AG09309 (cell line): ENCODE measurements at regions not wholly inside any gene's neighbourhood (a gene's known extent, or its start where the extent isn't known, plus 50 kb on each side); places are given as distances from the start of the nearest gene placed in this dataset.

ENCODE experiments used
- DNase-seq: peaks from one replicate; pipeline ENCODE4 v3.0.0-alpha.2; 2010; ENCODE audit warnings: low read depth
- H3K4me3 ChIP-seq: 2 replicates; pipeline ENCODE4 v1.5.1; 2011; ENCODE audit warnings: mild to moderate bottlenecking, low read depth, low read length, moderate library complexity; ENCODE audit not compliant: control insufficient read depth
- TF ChIP-seq, protein P1 (sequence below): IDR thresholded peaks from 2 replicates; pipeline ENCODE4 v1.5.1; 2011; ENCODE audit warnings: mild to moderate bottlenecking, low read depth, low read length, inconsistent platforms; ENCODE audit not compliant: insufficient read depth, control insufficient read depth; ENCODE audit errors: missing control alignments

DNA sequence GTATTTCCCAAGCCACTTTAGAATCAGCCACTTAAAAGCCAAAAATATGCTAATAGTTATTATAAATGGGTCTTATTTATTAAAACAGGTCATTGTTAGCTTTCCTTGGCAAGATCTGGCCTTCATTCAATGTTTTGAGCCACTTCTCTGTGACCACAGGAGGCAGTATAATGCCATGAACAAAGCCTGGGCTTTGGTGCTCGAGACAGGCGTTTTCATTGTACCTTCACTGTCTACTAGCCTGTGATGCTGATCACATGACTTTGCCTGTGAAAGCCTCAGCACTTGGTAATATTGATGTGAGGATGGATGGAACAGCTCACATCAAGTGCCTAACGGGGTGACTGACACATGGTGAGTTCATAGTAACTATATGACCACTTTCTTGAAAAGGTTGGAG lies 217.0 kb downstream of the RWDD3 start:
- DNase-seq: no peak
- H3K4me3 ChIP-seq: no peak overlapping the region
- TF ChIP-seq, protein P1, sequence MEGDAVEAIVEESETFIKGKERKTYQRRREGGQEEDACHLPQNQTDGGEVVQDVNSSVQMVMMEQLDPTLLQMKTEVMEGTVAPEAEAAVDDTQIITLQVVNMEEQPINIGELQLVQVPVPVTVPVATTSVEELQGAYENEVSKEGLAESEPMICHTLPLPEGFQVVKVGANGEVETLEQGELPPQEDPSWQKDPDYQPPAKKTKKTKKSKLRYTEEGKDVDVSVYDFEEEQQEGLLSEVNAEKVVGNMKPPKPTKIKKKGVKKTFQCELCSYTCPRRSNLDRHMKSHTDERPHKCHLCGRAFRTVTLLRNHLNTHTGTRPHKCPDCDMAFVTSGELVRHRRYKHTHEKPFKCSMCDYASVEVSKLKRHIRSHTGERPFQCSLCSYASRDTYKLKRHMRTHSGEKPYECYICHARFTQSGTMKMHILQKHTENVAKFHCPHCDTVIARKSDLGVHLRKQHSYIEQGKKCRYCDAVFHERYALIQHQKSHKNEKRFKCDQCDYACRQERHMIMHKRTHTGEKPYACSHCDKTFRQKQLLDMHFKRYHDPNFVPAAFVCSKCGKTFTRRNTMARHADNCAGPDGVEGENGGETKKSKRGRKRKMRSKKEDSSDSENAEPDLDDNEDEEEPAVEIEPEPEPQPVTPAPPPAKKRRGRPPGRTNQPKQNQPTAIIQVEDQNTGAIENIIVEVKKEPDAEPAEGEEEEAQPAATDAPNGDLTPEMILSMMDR: no peak

DNA sequence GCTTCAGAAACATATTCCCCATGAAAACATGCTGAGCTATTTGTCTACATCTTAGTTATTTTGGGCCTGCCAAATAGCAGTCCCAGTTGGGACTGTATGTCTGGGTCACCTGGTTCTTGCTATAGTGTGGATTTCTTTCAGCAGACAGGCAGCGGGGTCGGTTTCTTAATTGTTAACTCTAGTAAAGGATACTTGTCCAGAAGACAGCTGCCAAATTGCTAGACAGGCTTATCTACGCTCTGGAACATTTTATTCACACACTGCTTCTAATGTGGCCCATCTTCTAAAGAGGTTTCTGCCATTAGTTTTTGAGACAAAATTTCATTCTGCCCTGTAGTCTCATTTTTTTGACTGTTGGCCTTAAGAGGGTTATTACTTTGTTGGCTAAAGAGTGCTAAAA lies 217.9 kb downstream of the RWDD3 start:
- DNase-seq: no peak
- TF ChIP-seq, protein P1: no peak
- no peak overlapping the region for H3K4me3 ChIP-seq

DNA sequence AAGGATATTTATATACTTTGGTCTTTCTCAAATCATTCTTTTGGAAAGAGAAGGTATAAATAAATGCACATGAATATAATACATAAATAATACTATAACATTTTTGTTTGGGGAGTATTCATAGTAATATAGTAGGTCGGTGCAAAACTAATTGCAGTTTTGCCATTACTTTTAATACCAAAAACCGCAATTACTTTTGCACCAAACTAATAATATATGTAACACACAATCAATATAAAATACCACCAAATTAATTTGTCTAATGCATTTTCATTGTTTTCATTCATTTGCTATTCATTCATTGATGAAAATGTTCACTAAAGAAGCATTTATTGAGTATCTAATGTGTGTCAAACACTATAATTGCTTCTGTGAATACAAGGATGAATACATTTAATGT lies 219.0 kb downstream of the RWDD3 start:
- H3K4me3 ChIP-seq: no peak overlapping the region
- TF ChIP-seq, protein P1: no peak
- no peak for DNase-seq

DNA sequence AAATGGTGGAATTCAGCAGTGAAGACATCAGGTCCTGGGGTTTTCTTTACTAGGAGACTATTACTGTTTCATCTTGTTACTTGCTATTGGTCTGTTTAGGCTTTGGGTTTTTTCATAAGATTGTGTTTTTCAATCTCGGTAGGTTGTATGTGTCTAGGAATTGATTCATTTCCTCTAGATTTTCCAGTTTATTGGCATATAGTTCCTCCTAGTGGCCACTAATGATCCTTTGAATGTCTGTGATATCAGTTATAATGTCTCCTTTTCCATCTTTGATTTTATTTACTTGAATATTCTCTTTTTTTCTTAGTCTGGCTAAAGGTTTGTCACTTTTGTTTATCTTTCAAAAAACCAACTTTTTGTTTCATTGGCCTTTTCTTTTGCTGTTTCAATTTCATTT lies 233.0 kb downstream of the RWDD3 start:
- H3K4me3 ChIP-seq: no peak overlapping the region
- TF ChIP-seq, protein P1: no peak
- no peak for DNase-seq

DNA sequence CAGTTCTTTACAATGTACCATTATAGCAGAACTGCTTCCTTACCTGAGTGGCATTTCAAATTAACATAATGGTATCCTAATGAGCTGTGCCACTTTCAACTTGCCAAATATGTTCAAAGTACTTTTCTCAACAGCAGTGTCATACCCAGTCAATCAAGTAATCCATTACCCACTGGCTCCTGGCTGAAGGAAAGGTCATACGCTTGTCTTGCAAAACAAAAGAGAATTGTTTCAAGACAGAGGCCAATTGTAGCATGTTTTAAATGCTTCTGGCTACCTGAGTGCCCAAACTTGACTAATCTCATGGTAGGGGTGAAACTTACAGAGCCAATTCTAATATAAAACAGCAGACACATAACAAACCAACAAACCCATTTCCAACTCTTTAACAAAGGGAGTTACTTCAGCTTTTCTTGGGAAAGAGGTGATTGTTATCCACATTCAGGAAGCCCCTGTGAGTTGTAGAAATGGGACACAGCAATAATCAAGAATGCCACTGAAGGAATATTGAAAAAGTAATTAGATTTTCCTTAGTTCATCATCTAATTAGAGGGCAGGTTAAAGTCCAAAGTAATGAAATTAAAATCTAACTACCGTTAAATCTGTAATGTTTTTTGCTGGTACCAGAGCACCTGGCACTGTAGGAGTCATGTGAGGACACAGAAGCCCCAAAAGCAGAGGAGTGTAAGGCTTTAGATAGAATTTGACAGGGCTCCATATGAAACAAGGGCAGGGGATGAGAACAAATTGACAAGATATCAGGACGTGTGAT lies 241.9 kb downstream of the RWDD3 start:
- TF ChIP-seq, protein P1: no peak
- H3K4me3 ChIP-seq: no peak overlapping the region

DNA sequence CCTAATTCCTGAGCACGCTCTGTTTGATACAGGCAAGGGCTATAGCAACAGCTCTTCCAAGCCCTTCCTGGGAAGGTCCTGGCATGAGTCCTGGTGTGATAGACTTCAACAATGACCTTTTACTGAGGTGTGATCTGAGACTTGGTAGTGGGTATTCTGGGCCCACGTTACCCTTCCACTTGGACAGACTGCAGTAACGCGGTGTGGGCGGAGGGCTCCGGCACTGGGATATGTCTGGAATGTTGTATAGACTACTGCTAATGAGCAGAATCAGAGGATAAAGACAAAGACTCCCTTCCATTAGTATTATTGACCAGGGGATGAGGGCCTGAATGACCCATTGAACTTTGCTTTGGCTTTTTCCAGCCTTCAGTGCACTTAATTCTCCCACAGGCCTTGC lies 262.3 kb downstream of the RWDD3 start:
- DNase-seq: no peak
- H3K4me3 ChIP-seq: no peak overlapping the region
- TF ChIP-seq, protein P1: no peak

More for the DNA sequence above, 241.9 kb downstream of the RWDD3 start:
- DNase-seq: no peak
